ENCODE measurements at regions not wholly inside any gene's neighbourhood (a gene's known extent, or its start where the extent isn't known, plus 50 kb on each side); places are given as distances from the start of the nearest gene placed in this dataset.

DNA sequence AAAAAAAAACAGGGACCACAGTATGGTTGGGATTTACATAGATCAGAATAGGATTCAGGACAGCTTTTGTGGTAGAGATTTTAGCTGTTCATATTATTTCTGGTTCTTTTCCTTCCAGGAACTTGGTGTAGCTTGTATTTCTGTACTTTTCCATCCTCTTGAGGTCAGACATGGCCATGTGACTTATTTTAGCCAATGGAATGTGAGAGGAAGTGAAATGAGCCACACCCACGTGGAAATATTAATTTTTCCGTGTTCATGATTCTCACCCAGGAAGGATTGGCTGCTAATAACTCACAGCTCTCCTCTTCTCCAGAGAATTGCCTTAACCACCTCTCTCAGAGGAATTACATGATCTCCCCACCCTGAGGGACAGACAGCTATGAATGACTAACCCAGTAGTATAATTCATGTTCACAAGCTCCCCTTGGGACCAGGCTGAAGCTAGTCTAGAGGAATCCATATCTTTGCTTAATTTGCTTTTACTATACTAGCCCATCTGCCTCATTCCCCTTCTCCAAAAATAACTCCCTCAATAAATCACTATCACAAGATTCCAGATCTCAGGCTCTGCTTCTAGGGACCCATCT, 340.4 kb downstream of the NUAK1 start:
- no peak for TF ChIP-seq POLR2A (IDR thresholded peaks at IDR 0.05; ENCODE audit: low read length)
- no peak for TF ChIP-seq GATA1 (IDR thresholded peaks at IDR 0.05; ENCODE audit: low read depth, low read length)

Data from erythroblast (primary cell).